Peyer's patch (tissue), 4 donors: ENCODE measurements at regions not wholly inside any gene's neighbourhood (a gene's known extent, or its start where the extent isn't known, plus 50 kb on each side); places are given as distances from the start of the nearest gene placed in this dataset.

Experiments used
- CTCF ChIP-seq, 6 experiments: fragments of 450-650 bp in 4 of 6; fragments of 200-600 bp in 2 of 6; sonication (generic) in 1 of 6; IDR thresholded peaks; one replicate each; pipeline ENCODE4 v1.5.1; 2017 to 2019; ENCODE audit warnings: antibody characterized with exemption in 6 of 6, mild to moderate bottlenecking in 3 of 6, moderate library complexity in 1 of 6
- POLR2A ChIP-seq, 2 donors: fragments of 450-650 bp; IDR thresholded peaks; one replicate each; pipeline ENCODE4 v1.5.1; 2017; ENCODE audit warnings: antibody characterized with exemption in 2 of 2, mild to moderate bottlenecking in 2 of 2, moderate library complexity in 2 of 2

GRCh38 chr5:155091768-155092717, 78.5 kb downstream of the KIF4B start:
- TF ChIP-seq CTCF (IDR thresholded peaks at IDR 0.05) = no peak
- no peak for TF ChIP-seq POLR2A (IDR thresholded peaks at IDR 0.05)
